IMR-90 (cell line): ENCODE measurements at regions not wholly inside any gene's neighbourhood (a gene's known extent, or its start where the extent isn't known, plus 50 kb on each side); places are given as distances from the start of the nearest gene placed in this dataset.

Experiments
- ATAC-seq: fragments of 200-7000 bp; cut with Tn5 transposase; 2 replicates; pipeline ENCODE4 v1.9.1; 2020; ENCODE audit warnings: low read depth, mild to moderate bottlenecking, moderate library complexity
- BruUV-seq: library from RNA; stranded (reverse); fragments of 400-500 nt; replicated peaks from 2 replicates; lab custom pipeline; 2021; lab: Mats Ljungman, UMichigan
- CTCF ChIA-PET: fragments of 300-600 bp; formaldehyde crosslinking; extraction: SDS; loops from one replicate; lab custom pipeline; 2021; ENCODE audit warnings: antibody characterized with exemption; lab: Yijun Ruan, JAX
- POLR2A ChIA-PET: fragments of 300-600 bp; sonication (Branson Sonifier 250); formaldehyde crosslinking; loops from one replicate; lab custom pipeline; 2022; ENCODE audit warnings: antibody characterized with exemption; ENCODE audit not compliant: unreplicated experiment; lab: Charles Lee
- DNase-seq: peaks from one replicate; pipeline ENCODE4 v3.0.0; 2013
- H2AFZ ChIP-seq: replicated peaks from 2 replicates; pipeline ENCODE3; 2013; ENCODE audit warnings: low read length, mild to moderate bottlenecking; ENCODE audit not compliant: poor library complexity
- H2AK5ac ChIP-seq: 2 replicates; pipeline ENCODE4 v1.6.1; 2013; ENCODE audit warnings: low read depth, low read length, inconsistent platforms
- H2AK9ac ChIP-seq: replicated peaks from 2 replicates; pipeline ENCODE3; 2013; ENCODE audit warnings: mild to moderate bottlenecking, low read depth, low read length, moderate library complexity; ENCODE audit not compliant: poor library complexity
- H2BK120ac ChIP-seq: 2 replicates; pipeline ENCODE4 v1.6.1; 2013; ENCODE audit warnings: low read depth, low read length, inconsistent platforms
- H2BK15ac ChIP-seq: 3 replicates; pipeline ENCODE4 v1.6.1; 2013; ENCODE audit warnings: low read depth, low read length, inconsistent platforms
- H2BK20ac ChIP-seq: 2 replicates; pipeline ENCODE4 v1.6.1; 2013; ENCODE audit warnings: low read depth, mild to moderate bottlenecking, inconsistent platforms, low read length, moderate library complexity
- H2BK5ac ChIP-seq: 2 replicates; pipeline ENCODE4 v1.6.1; 2013; ENCODE audit warnings: mild to moderate bottlenecking, low read depth, low read length, inconsistent platforms; ENCODE audit not compliant: poor library complexity, severe bottlenecking
- H3K14ac ChIP-seq: replicated peaks from 2 replicates; pipeline ENCODE4 v1.6.1; 2013; ENCODE audit warnings: low read depth, low read length, inconsistent platforms
- H3K18ac ChIP-seq: 2 replicates; pipeline ENCODE4 v1.6.1; 2013; ENCODE audit warnings: low read depth, low read length, control low read depth
- H3K23ac ChIP-seq: 2 replicates; pipeline ENCODE4 v1.6.1; 2013; ENCODE audit warnings: low read depth, low read length, inconsistent platforms
- H3K27ac ChIP-seq: 2 replicates; pipeline ENCODE4 v1.5.1; 2013; ENCODE audit warnings: mild to moderate bottlenecking, control low read depth, low read length; ENCODE audit not compliant: insufficient read depth
- H3K27me3 ChIP-seq: 2 replicates; pipeline ENCODE4 v1.6.1; 2013; ENCODE audit warnings: low read length; ENCODE audit not compliant: control insufficient read depth, insufficient read depth
- H3K36me3 ChIP-seq: 2 replicates; pipeline ENCODE4 v1.6.1; 2013; ENCODE audit warnings: low read length, mixed read lengths; ENCODE audit not compliant: control insufficient read depth, insufficient read depth
- H3K4ac ChIP-seq: 2 replicates; pipeline ENCODE4 v1.6.1; 2013; ENCODE audit warnings: low read depth, low read length, inconsistent platforms
- H3K4me1 ChIP-seq: 2 replicates; pipeline ENCODE4 v1.6.1; 2013; ENCODE audit warnings: low read length, mixed read lengths; ENCODE audit not compliant: control insufficient read depth, insufficient read depth
- H3K4me2 ChIP-seq: 2 replicates; pipeline ENCODE4 v1.6.1; 2013; ENCODE audit warnings: low read depth, mild to moderate bottlenecking, control low read depth, low read length, moderate library complexity
- H3K4me3 ChIP-seq: 2 replicates; pipeline ENCODE4 v1.5.1; 2013; ENCODE audit warnings: low read depth, mild to moderate bottlenecking, control low read depth, low read length, moderate library complexity; ENCODE audit not compliant: insufficient read depth
- H3K56ac ChIP-seq: 2 replicates; pipeline ENCODE4 v1.6.1; 2013; ENCODE audit warnings: low read length, inconsistent platforms; ENCODE audit not compliant: insufficient read depth; ENCODE audit errors: extremely low read depth
- H3K79me1 ChIP-seq, 2 experiments: 2 replicates each; pipeline ENCODE4 v1.6.1; 2013; ENCODE audit warnings: low read length in 2 of 2, inconsistent platforms in 1 of 2, low read depth in 1 of 2
- H3K9ac ChIP-seq: 2 replicates; pipeline ENCODE4 v1.6.1; 2013; ENCODE audit warnings: low read depth, low read length, control low read depth
- H3K9me1 ChIP-seq: 2 replicates; pipeline ENCODE4 v1.6.1; 2013; ENCODE audit warnings: low read length, inconsistent platforms; ENCODE audit not compliant: insufficient read depth
- H3K9me3 ChIP-seq: 2 replicates; pipeline ENCODE4 v1.6.1; 2013; ENCODE audit warnings: low read length; ENCODE audit not compliant: control insufficient read depth, insufficient read depth
- H4K20me1 ChIP-seq: 2 replicates; pipeline ENCODE4 v1.6.1; 2013; ENCODE audit warnings: low read length, inconsistent platforms; ENCODE audit not compliant: insufficient read depth
- H4K5ac ChIP-seq: 2 replicates; pipeline ENCODE4 v1.6.1; 2013; ENCODE audit warnings: mild to moderate bottlenecking, low read depth, low read length, control low read depth
- H4K8ac ChIP-seq, 2 experiments: 2 replicates each; pipeline ENCODE4 v1.6.1; 2013; ENCODE audit warnings: low read depth in 2 of 2, low read length in 2 of 2, control low read depth in 1 of 2, inconsistent platforms in 1 of 2
- H4K91ac ChIP-seq: 2 replicates; pipeline ENCODE4 v1.6.1; 2013; ENCODE audit warnings: low read depth, low read length, inconsistent platforms; ENCODE audit not compliant: insufficient read depth
- CHD1 ChIP-seq: IDR thresholded peaks from 2 replicates; pipeline ENCODE4 v1.6.1; 2012; ENCODE audit warnings: low read depth, low read length, improper control_type of control experiment
- CTCF ChIP-seq: conservative IDR thresholded peaks from 2 replicates; pipeline ENCODE4 v1.5.1; 2012; ENCODE audit warnings: mild to moderate bottlenecking, low read depth, low read length, improper control_type of control experiment
- FOS ChIP-seq: fragments of 150-350 bp; IDR thresholded peaks from 2 replicates; pipeline ENCODE4 v1.6.1; 2016; ENCODE audit warnings: low read depth, low read length
- POLR2A ChIP-seq: IDR thresholded peaks from 2 replicates; pipeline ENCODE4 v1.6.1; 2012; ENCODE audit warnings: mild to moderate bottlenecking, low read depth, low read length
- RAD21 ChIP-seq: IDR thresholded peaks from 2 replicates; pipeline ENCODE4 v1.6.1; 2012; ENCODE audit warnings: low read length, improper control_type of control experiment
- RCOR1 ChIP-seq: IDR thresholded peaks from 2 replicates; pipeline ENCODE4 v1.6.1; 2012; ENCODE audit warnings: mild to moderate bottlenecking, low read length, improper control_type of control experiment; ENCODE audit not compliant: insufficient replicate concordance
- dilution Hi-C: fragments of 300-500 bp; cut with HindIII; formaldehyde crosslinking; loops from one replicate; pipeline ENCODE4 v1.14.3; 2018; ENCODE audit warnings: low sequenced_read_pairs; ENCODE audit not compliant: unreplicated experiment
- in situ Hi-C: fragments of 300-500 bp; cut with MboI; formaldehyde crosslinking; loops from 3 replicates; pipeline ENCODE4 v1.14.3; 2019; ENCODE audit warnings: low sequenced_read_pairs, inconsistent platforms, mixed read lengths
- intact Hi-C: fragments of 100-400 bp; cut with micrococcal nuclease; formaldehyde crosslinking; loops from 2 replicates; pipeline ENCODE4 v1.10.0; 2022

- no peaks in the 10 kb centered on the region for H3K4me1 ChIP-seq
- no peak overlapping the region for H3K23ac ChIP-seq
- no peak overlapping the region for H2BK20ac ChIP-seq
- intact Hi-C loops: no loop called here
- H3K4ac ChIP-seq: no peak overlapping the region
- no peak overlapping the region for H2BK15ac ChIP-seq
- in situ Hi-C loops: no loop called here
- no peaks in the 10 kb centered on the region for H3K79me1 ChIP-seq
- dilution Hi-C loops: no loop called here
- no peak overlapping the region for H2AK9ac ChIP-seq
- no peaks in the 10 kb centered on the region for H3K36me3 ChIP-seq
- H3K9me3 ChIP-seq: peaks cover 11% of the 10 kb centered on the region
- ATAC-seq (no peak), DNase-seq (no peak)
- no peak overlapping the region for H3K9ac ChIP-seq
- H2BK5ac ChIP-seq: no peak overlapping the region
- H3K18ac ChIP-seq: no peak overlapping the region
- no peak overlapping the region for H3K27ac ChIP-seq
- H2BK120ac ChIP-seq: no peak overlapping the region
- no peaks in the 10 kb centered on the region for H3K27me3 ChIP-seq
- CTCF ChIA-PET: no interaction called here
- no peak overlapping the region for H2AFZ ChIP-seq
- H3K56ac ChIP-seq: no peak overlapping the region
- no peak overlapping the region for H3K4me2 ChIP-seq
- no peak overlapping the region for H2AK5ac ChIP-seq
- no peak overlapping the region for H4K8ac ChIP-seq
- POLR2A ChIA-PET: no interaction called here
- no peaks in the 10 kb centered on the region for H4K20me1 ChIP-seq
- H4K5ac ChIP-seq: no peak overlapping the region
- TF ChIP-seq RAD21 (no peak), FOS (no peak), CHD1 (no peak), POLR2A (no peak), RCOR1 (no peak), CTCF (no peak)
- no peak overlapping the region for H3K4me3 ChIP-seq
- BruUV-seq: no TSS peak
- no peak overlapping the region for H4K91ac ChIP-seq
- no peaks in the 10 kb centered on the region for H3K9me1 ChIP-seq
- H3K14ac ChIP-seq: no peak overlapping the region
These were observed 1904.9 kb downstream of the TP53TG3F start for GRCh38 chr16:35364263-35364662.
